ENCODE measurements at regions not wholly inside any gene's neighbourhood (a gene's known extent, or its start where the extent isn't known, plus 50 kb on each side); places are given as distances from the start of the nearest gene placed in this dataset.

DNA sequence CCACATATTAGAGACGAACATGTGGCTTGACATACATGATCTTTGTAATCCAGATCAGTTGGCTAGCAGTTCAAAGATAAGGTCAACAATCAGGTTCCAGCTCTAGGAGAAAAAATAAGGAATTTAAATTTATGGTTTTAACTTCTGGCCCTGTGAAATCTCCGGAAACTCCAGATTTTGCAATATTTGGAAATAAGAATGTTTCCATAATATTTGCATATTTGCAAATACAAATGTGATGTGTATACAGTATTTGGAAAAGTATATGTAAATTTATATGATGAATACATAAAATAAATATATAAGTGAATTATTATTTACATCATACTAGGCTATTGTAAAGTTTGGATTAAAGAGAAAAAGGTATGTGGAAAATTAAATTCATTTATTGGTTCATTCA is 97.1 kb downstream of the KCNJ2 start:
- TF ChIP-seq POLR2AphosphoS5 (IDR thresholded peaks at IDR 0.05; ENCODE audit: low read depth), result no peak
- no peak overlapping the region for H3K27ac ChIP-seq (replicated peaks)
- DNase-seq (ENCODE audit: low read depth in 1 of 2, low spot score in 1 of 2), result no peak
- no peak overlapping the region for H3K4me3 ChIP-seq (replicated peaks; ENCODE audit: insufficient read depth, low read length)
- H3K27me3 ChIP-seq (ENCODE audit: insufficient read depth, poor library complexity, severe bottlenecking), result no peaks in the 10 kb centered on the region

DNA sequence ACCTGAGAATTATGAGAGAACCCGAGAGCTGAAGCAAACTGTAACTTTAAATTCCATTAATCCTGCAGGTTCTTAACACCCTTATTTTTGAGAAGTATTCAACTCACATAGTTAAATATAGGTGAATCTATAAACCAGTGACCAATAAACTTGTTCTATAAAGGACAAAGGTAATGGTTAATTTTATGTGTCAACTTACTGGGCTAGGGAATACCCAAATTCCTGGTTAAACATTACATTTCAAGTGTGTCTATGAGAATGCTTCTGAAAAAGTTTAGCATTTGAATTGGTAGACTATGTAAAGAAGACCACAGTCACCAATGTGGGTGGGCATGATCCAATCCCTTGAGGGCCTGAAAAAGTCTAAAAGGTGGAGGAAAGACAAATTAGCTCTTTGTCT is 99.1 kb downstream of the KCNJ2 start:
- no peaks in the 10 kb centered on the region for H3K27me3 ChIP-seq (ENCODE audit: insufficient read depth, poor library complexity, severe bottlenecking)
- TF ChIP-seq, protein P1, sequence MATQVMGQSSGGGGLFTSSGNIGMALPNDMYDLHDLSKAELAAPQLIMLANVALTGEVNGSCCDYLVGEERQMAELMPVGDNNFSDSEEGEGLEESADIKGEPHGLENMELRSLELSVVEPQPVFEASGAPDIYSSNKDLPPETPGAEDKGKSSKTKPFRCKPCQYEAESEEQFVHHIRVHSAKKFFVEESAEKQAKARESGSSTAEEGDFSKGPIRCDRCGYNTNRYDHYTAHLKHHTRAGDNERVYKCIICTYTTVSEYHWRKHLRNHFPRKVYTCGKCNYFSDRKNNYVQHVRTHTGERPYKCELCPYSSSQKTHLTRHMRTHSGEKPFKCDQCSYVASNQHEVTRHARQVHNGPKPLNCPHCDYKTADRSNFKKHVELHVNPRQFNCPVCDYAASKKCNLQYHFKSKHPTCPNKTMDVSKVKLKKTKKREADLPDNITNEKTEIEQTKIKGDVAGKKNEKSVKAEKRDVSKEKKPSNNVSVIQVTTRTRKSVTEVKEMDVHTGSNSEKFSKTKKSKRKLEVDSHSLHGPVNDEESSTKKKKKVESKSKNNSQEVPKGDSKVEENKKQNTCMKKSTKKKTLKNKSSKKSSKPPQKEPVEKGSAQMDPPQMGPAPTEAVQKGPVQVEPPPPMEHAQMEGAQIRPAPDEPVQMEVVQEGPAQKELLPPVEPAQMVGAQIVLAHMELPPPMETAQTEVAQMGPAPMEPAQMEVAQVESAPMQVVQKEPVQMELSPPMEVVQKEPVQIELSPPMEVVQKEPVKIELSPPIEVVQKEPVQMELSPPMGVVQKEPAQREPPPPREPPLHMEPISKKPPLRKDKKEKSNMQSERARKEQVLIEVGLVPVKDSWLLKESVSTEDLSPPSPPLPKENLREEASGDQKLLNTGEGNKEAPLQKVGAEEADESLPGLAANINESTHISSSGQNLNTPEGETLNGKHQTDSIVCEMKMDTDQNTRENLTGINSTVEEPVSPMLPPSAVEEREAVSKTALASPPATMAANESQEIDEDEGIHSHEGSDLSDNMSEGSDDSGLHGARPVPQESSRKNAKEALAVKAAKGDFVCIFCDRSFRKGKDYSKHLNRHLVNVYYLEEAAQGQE (IDR thresholded peaks at IDR 0.05; ENCODE audit: insufficient replicate concordance, low read depth), result no peak
- TF ChIP-seq SPI1 (IDR thresholded peaks at IDR 0.05; ENCODE audit: borderline replicate concordance, low read depth) (no peak), POLR2AphosphoS5 (IDR thresholded peaks at IDR 0.05; ENCODE audit: low read depth) (no peak), GABPA (IDR thresholded peaks at IDR 0.05; ENCODE audit: low read depth) (no peak)
- TF ChIP-seq, protein P2, sequence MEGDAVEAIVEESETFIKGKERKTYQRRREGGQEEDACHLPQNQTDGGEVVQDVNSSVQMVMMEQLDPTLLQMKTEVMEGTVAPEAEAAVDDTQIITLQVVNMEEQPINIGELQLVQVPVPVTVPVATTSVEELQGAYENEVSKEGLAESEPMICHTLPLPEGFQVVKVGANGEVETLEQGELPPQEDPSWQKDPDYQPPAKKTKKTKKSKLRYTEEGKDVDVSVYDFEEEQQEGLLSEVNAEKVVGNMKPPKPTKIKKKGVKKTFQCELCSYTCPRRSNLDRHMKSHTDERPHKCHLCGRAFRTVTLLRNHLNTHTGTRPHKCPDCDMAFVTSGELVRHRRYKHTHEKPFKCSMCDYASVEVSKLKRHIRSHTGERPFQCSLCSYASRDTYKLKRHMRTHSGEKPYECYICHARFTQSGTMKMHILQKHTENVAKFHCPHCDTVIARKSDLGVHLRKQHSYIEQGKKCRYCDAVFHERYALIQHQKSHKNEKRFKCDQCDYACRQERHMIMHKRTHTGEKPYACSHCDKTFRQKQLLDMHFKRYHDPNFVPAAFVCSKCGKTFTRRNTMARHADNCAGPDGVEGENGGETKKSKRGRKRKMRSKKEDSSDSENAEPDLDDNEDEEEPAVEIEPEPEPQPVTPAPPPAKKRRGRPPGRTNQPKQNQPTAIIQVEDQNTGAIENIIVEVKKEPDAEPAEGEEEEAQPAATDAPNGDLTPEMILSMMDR (IDR thresholded peaks at IDR 0.05; ENCODE audit: insufficient read depth, low read length), result no peak
- H3K4me3 ChIP-seq (replicated peaks; ENCODE audit: insufficient read depth, low read length), result no peak overlapping the region

DNA sequence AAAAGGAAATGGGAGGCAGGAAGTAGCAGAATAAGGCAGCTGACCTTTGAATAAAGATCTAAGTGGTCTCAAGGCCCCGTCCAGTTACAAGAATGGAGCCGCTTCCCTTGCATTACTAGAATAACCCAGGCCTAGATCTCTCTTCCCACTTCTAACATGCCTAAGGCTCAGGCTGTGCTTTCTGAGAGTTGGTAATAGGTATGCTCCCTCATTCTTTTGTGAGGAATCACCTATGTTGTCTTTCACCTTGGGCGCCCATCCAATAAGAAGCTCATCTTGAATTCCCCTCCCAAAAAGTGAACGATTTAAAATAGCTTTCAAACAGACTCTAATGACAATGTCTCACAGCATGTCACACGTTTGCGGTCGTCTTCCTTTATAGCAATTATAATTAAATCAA is 101.2 kb downstream of the KCNJ2 start:
- Histone ChIP-seq H3K27me3 (ENCODE audit: insufficient read depth, poor library complexity, severe bottlenecking) (no peaks in the 10 kb centered on the region), H3K27ac (replicated peaks) (no peak overlapping the region), H3K4me3 (replicated peaks; ENCODE audit: insufficient read depth, low read length) (no peak overlapping the region)
- no peak for DNase-seq (ENCODE audit: low read depth in 1 of 2, low spot score in 1 of 2)
- TF ChIP-seq GABPA (IDR thresholded peaks at IDR 0.05; ENCODE audit: low read depth), result no peak
- TF ChIP-seq SPI1 (IDR thresholded peaks at IDR 0.05; ENCODE audit: borderline replicate concordance, low read depth), result no peak
- TF ChIP-seq, protein P1 (IDR thresholded peaks at IDR 0.05; ENCODE audit: insufficient replicate concordance, low read depth), result no peak
- TF ChIP-seq, protein P2 (IDR thresholded peaks at IDR 0.05; ENCODE audit: insufficient read depth, low read length), result no peak
- TF ChIP-seq POLR2AphosphoS5 (IDR thresholded peaks at IDR 0.05; ENCODE audit: low read depth), result no peak

More for the DNA sequence above, 99.1 kb downstream of the KCNJ2 start:
- no peak overlapping the region for H3K27ac ChIP-seq (replicated peaks)
- no peak for DNase-seq (ENCODE audit: low read depth in 1 of 2, low spot score in 1 of 2)

DNA sequence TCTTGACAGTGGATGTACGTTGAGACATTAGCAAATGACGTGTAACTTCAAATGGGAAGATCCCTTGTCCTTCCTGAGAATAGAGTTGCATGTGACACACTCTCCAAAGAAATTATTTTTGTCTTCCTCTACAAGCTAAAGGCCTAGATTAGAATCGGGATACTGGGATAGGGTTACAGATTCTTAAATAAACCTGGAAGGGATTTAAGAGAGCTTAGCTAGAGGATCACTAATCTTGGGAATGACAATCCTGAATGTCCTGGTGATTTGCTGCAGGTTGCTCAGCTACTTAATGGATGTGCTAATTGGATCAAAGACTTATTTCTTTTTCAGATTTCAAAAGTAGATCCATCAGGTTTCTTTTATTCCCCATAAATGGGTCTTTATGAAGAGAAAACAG is 101.9 kb downstream of the KCNJ2 start:
- no peaks in the 10 kb centered on the region for H3K27me3 ChIP-seq (ENCODE audit: insufficient read depth, poor library complexity, severe bottlenecking)
- TF ChIP-seq POLR2AphosphoS5 (IDR thresholded peaks at IDR 0.05; ENCODE audit: low read depth) (no peak), GABPA (IDR thresholded peaks at IDR 0.05; ENCODE audit: low read depth) (no peak), SPI1 (IDR thresholded peaks at IDR 0.05; ENCODE audit: borderline replicate concordance, low read depth) (no peak)
- TF ChIP-seq, protein P1 (IDR thresholded peaks at IDR 0.05; ENCODE audit: insufficient replicate concordance, low read depth), result no peak
- TF ChIP-seq, protein P2 (IDR thresholded peaks at IDR 0.05; ENCODE audit: insufficient read depth, low read length), result no peak
- DNase-seq (ENCODE audit: low read depth in 1 of 2, low spot score in 1 of 2), result no peak
- no peak overlapping the region for H3K27ac ChIP-seq (replicated peaks)
- H3K4me3 ChIP-seq (replicated peaks; ENCODE audit: insufficient read depth, low read length), result no peak overlapping the region

All from HL-60 (cell line).